ENCODE measurements at regions not wholly inside any gene's neighbourhood (a gene's known extent, or its start where the extent isn't known, plus 50 kb on each side); places are given as distances from the start of the nearest gene placed in this dataset.

- no peak for TF ChIP-seq CTCF (IDR thresholded peaks at IDR 0.05; ENCODE audit: low read length)
- TF ChIP-seq EZH2phosphoT487 (IDR thresholded peaks at IDR 0.05; ENCODE audit: low read length), result no peak
- TF ChIP-seq EZH2 (optimal IDR thresholded peaks at IDR 0.05; ENCODE audit: low read depth, low read length), result no peak
Observed at GRCh38 chr20:7180256-7181045, 413.0 kb downstream of the BMP2 start.
